NT2/D1 (cell line): ENCODE measurements at regions not wholly inside any gene's neighbourhood (a gene's known extent, or its start where the extent isn't known, plus 50 kb on each side); places are given as distances from the start of the nearest gene placed in this dataset.
A peak's percentile ranks its signal among the peaks of the same experiment; 100 is the strongest.

Experiments used
- DNase-seq: peaks from one replicate; pipeline ENCODE4 v3.0.0-alpha.2; 2011; ENCODE audit warnings: low read depth, low spot score
- H3K27me3 ChIP-seq: 2 replicates; pipeline ENCODE4 v1.6.0; 2011; ENCODE audit warnings: mild to moderate bottlenecking; ENCODE audit not compliant: insufficient read length, insufficient read depth
- H3K36me3 ChIP-seq: 2 replicates; pipeline ENCODE4 v1.6.1; 2011; ENCODE audit warnings: mild to moderate bottlenecking, low read length, mixed read lengths; ENCODE audit not compliant: insufficient read depth, insufficient read length
- H3K4me1 ChIP-seq: 2 replicates; pipeline ENCODE4 v1.5.1; 2011; ENCODE audit not compliant: insufficient read depth, insufficient read length
- H3K4me3 ChIP-seq: 2 replicates; pipeline ENCODE4 v1.5.1; 2011; ENCODE audit warnings: low read depth; ENCODE audit not compliant: insufficient read length
- H3K9ac ChIP-seq: 2 replicates; pipeline ENCODE4 v1.6.0; 2011; ENCODE audit warnings: low read depth; ENCODE audit not compliant: insufficient read length
- H3K9me3 ChIP-seq: 2 replicates; pipeline ENCODE4 v1.5.1; 2011; ENCODE audit warnings: mild to moderate bottlenecking, low read length; ENCODE audit not compliant: insufficient read depth
- SUZ12 ChIP-seq: IDR thresholded peaks from 2 replicates; pipeline ENCODE4 v1.6.1; 2011; ENCODE audit not compliant: insufficient read length, insufficient read depth; ENCODE audit errors: extremely low read depth
- YY1 ChIP-seq: IDR thresholded peaks from 2 replicates; pipeline ENCODE4 v1.6.1; 2011; ENCODE audit not compliant: insufficient read length, insufficient read depth
- ZNF274 ChIP-seq: IDR thresholded peaks from 2 replicates; pipeline ENCODE4 v1.6.1; 2011; ENCODE audit warnings: mild to moderate bottlenecking, low read depth, low read length

- H3K4me3 ChIP-seq, result no peak overlapping the region
- no peaks in the 10 kb centered on the region for H3K27me3 ChIP-seq
- no peaks in the 10 kb centered on the region for H3K9me3 ChIP-seq
- no peak for DNase-seq
- TF ChIP-seq ZNF274 (no peak), SUZ12 (no peak), YY1 (no peak)
- H3K9ac ChIP-seq, result no peak overlapping the region
- H3K4me1 ChIP-seq, result peaks cover 7% of the 10 kb centered on the region
- no peaks in the 10 kb centered on the region for H3K36me3 ChIP-seq
Observed at GRCh38 chr22:45061332-45061731, 51.5 kb upstream of the PHF21B start.

- peaks cover 9% of the 10 kb centered on the region; the same call in 1 of the 2 replicates for H3K9me3 ChIP-seq
- no peaks in the 10 kb centered on the region for H3K27me3 ChIP-seq
- H3K9ac ChIP-seq, result no peak overlapping the region
- TF ChIP-seq SUZ12 (no peak), YY1 (no peak), ZNF274 (no peak)
- peaks cover 7% of the 10 kb centered on the region for H3K4me1 ChIP-seq
- no peak overlapping the region for H3K4me3 ChIP-seq
- no peaks in the 10 kb centered on the region for H3K36me3 ChIP-seq
- no peak for DNase-seq
Observed at GRCh38 chr22:45064313-45065278, 54.8 kb upstream of the PHF21B start.

- Histone ChIP-seq H3K4me3 (no peak overlapping the region), H3K27me3 (no peaks in the 10 kb centered on the region), H3K9me3 (peaks cover 9% of the 10 kb centered on the region; the same call in 1 of the 2 replicates), H3K4me1 (peaks cover 12% of the 10 kb centered on the region), H3K36me3 (no peaks in the 10 kb centered on the region), H3K9ac (no peak overlapping the region)
- TF ChIP-seq ZNF274, result no peak
- no peak for TF ChIP-seq YY1
- TF ChIP-seq SUZ12, result no peak
- no peak for DNase-seq
Observed at GRCh38 chr22:45065726-45066125, 55.9 kb upstream of the PHF21B start.

DNA sequence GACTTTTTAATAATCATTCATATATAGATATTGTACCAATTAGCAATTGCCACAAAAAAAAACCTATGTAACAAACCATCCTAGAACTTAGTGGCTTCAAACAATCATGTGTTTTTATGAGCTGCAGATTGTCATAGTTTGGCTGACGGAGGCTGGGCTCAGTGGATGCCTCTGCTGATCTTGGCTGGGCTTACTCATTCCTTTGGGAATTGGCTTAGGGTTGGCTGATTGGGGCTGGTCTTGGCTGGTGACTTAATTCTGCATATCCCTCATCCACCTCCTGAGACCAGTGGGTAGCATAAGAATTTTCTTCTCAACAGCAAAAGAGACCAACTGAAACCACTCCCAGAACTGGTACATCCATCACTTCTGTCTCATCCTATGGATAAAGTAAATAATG, 57.9 kb upstream of the PHF21B start:
- TF ChIP-seq YY1 (no peak), ZNF274 (no peak), SUZ12 (no peak)
- no peak overlapping the region for H3K9ac ChIP-seq
- H3K9me3 ChIP-seq, result peaks cover 9% of the 10 kb centered on the region; the same call in 1 of the 2 replicates
- H3K36me3 ChIP-seq, result no peaks in the 10 kb centered on the region
- H3K27me3 ChIP-seq, result peaks cover 6% of the 10 kb centered on the region
- no peak for DNase-seq
- no peak overlapping the region for H3K4me3 ChIP-seq
- H3K4me1 ChIP-seq, result peaks cover 14% of the 10 kb centered on the region

DNA sequence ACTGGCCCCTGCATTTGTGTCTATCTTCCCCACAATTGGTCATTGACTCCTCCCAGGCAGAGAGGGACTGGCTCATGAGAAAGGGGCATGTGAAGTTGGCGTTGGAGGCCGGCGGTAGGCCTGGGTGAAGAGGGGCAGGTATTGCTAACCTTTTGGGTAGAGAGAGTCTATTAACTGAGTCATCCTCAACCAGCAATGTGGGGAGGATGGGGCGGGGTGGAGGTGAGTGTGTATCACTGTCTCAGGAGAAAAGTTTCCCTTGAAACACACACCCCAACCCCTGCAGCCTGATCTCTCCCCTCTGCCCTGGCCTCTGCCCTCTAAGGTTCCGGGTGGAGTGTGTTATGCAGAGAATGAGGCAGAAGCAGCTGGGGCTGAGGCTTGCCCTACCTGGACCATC, 60.1 kb upstream of the PHF21B start:
- H3K4me3 ChIP-seq, result no peak overlapping the region
- H3K9me3 ChIP-seq, result peaks cover 9% of the 10 kb centered on the region; the same call in 1 of the 2 replicates
- DNase-seq, result no peak
- no peak overlapping the region for H3K9ac ChIP-seq
- peaks cover 6% of the 10 kb centered on the region for H3K27me3 ChIP-seq
- peaks cover 12% of the 10 kb centered on the region for H3K4me1 ChIP-seq
- no peaks in the 10 kb centered on the region for H3K36me3 ChIP-seq
- no peak for TF ChIP-seq YY1
- TF ChIP-seq SUZ12, result no peak
- no peak for TF ChIP-seq ZNF274

GRCh38 chr22:45071618-45072017, 61.8 kb upstream of the PHF21B start:
- no peak for DNase-seq
- peaks cover 6% of the 10 kb centered on the region for H3K27me3 ChIP-seq
- TF ChIP-seq YY1 (no peak), SUZ12 (no peak), ZNF274 (no peak)
- peak overlapping the region; percentile 5 for H3K4me3 ChIP-seq
- H3K36me3 ChIP-seq, result no peaks in the 10 kb centered on the region
- H3K4me1 ChIP-seq, result peaks cover 12% of the 10 kb centered on the region
- H3K9me3 ChIP-seq, result peaks cover 9% of the 10 kb centered on the region; the same call in 1 of the 2 replicates
- H3K9ac ChIP-seq, result peak overlapping the region; percentile 51

- Histone ChIP-seq H3K9me3 (peaks cover 9% of the 10 kb centered on the region; the same call in 1 of the 2 replicates), H3K9ac (no peak overlapping the region), H3K27me3 (peaks cover 6% of the 10 kb centered on the region), H3K36me3 (no peaks in the 10 kb centered on the region), H3K4me1 (peaks cover 12% of the 10 kb centered on the region), H3K4me3 (peak overlapping the region; percentile 5)
- DNase-seq, result no peak
- TF ChIP-seq YY1, result no peak
- TF ChIP-seq SUZ12, result no peak
- no peak for TF ChIP-seq ZNF274
Observed at GRCh38 chr22:45072322-45072903, 62.6 kb upstream of the PHF21B start.
